ENCODE measurements at regions not wholly inside any gene's neighbourhood (a gene's known extent, or its start where the extent isn't known, plus 50 kb on each side); places are given as distances from the start of the nearest gene placed in this dataset.

DNA sequence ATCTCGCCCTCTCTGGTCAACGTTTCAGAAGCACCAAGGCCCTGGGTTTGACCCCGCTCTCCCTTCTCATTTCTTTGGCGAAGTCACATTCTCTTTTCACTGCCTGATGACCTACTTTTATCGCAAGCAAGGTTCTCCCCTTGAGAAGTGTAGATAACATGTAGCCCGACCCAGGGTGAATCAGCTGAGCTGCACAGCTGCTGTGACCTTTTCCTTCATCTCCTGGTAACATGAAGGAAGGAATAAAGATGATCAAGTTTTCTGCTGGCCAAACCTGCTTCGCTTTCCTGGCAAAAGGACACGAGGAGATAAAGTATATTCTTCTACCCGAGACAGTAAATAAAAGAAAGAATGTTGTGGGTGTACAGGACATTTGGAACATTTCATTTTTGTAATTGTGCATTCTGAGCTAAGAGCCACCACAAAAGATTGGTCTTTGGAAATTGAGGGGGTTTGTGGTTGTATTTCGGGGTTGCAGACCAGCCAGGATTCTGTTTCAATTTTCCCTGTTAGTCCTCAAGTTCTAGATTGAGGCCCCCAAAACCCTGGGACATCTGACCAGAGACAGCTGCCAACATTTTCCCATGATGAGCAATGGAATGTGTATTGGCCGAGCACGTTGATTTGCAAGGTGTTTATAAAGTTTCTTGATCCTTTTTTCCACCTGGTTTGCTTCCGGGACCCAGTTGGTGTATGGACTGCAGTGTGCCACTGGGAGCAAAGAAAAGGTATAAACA lies 155.1 kb upstream of the ZNF462 start:
- POLR2A ChIA-PET = no interaction called here
- H3K9me3 Mint-ChIP-seq = peaks cover 19% of the 10 kb centered on the region
- H3K36me3 Mint-ChIP-seq = peaks cover 9% of the 10 kb centered on the region
- no peaks in the 10 kb centered on the region for H3K27me3 Mint-ChIP-seq (ENCODE audit: low read depth)
- no peak overlapping the region for H3K4me3 Mint-ChIP-seq
- CTCF ChIA-PET = no interaction called here
- H3K27ac Mint-ChIP-seq = no peak overlapping the region
- peaks cover 20% of the 10 kb centered on the region for H3K4me1 Mint-ChIP-seq
- ATAC-seq = no peak
- DNase-seq (ENCODE audit: low spot score) = no peak
- no peak for TF ChIP-seq HMGA2 (CRISPR knock-in tag; IDR thresholded peaks at IDR 0.05)
- TF ChIP-seq OVOL2 (CRISPR knock-in tag; IDR thresholded peaks at IDR 0.05; ENCODE audit: borderline replicate concordance) = no peak
- TF ChIP-seq EMX1 (CRISPR knock-in tag; IDR thresholded peaks at IDR 0.05) = no peak
- TF ChIP-seq CBFB (CRISPR knock-in tag; IDR thresholded peaks at IDR 0.05; ENCODE audit: low read depth) = no peak
- no peak for TF ChIP-seq NR3C1 (CRISPR knock-in tag; conservative IDR thresholded peaks at IDR 0.05; ENCODE audit: low read depth)
- TF ChIP-seq, protein P1, sequence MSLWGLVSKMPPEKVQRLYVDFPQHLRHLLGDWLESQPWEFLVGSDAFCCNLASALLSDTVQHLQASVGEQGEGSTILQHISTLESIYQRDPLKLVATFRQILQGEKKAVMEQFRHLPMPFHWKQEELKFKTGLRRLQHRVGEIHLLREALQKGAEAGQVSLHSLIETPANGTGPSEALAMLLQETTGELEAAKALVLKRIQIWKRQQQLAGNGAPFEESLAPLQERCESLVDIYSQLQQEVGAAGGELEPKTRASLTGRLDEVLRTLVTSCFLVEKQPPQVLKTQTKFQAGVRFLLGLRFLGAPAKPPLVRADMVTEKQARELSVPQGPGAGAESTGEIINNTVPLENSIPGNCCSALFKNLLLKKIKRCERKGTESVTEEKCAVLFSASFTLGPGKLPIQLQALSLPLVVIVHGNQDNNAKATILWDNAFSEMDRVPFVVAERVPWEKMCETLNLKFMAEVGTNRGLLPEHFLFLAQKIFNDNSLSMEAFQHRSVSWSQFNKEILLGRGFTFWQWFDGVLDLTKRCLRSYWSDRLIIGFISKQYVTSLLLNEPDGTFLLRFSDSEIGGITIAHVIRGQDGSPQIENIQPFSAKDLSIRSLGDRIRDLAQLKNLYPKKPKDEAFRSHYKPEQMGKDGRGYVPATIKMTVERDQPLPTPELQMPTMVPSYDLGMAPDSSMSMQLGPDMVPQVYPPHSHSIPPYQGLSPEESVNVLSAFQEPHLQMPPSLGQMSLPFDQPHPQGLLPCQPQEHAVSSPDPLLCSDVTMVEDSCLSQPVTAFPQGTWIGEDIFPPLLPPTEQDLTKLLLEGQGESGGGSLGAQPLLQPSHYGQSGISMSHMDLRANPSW (CRISPR knock-in tag; conservative IDR thresholded peaks at IDR 0.05; ENCODE audit: low read depth) = no peak
- TF ChIP-seq, protein P2, sequence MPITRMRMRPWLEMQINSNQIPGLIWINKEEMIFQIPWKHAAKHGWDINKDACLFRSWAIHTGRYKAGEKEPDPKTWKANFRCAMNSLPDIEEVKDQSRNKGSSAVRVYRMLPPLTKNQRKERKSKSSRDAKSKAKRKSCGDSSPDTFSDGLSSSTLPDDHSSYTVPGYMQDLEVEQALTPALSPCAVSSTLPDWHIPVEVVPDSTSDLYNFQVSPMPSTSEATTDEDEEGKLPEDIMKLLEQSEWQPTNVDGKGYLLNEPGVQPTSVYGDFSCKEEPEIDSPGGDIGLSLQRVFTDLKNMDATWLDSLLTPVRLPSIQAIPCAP (CRISPR knock-in tag; IDR thresholded peaks at IDR 0.05) = no peak
- TF ChIP-seq, protein P3, sequence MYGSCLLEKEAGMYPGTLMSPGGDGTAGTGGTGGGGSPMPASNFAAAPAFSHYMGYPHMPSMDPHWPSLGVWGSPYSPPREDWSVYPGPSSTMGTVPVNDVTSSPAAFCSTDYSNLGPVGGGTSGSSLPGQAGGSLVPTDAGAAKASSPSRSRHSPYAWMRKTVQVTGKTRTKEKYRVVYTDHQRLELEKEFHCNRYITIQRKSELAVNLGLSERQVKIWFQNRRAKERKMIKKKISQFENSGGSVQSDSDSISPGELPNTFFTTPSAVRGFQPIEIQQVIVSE (CRISPR knock-in tag; IDR thresholded peaks at IDR 0.05; ENCODE audit: borderline replicate concordance) = no peak
- TF ChIP-seq TP53 (CRISPR knock-in tag; IDR thresholded peaks at IDR 0.05) = no peak
- no peak for TF ChIP-seq GTF2I (CRISPR knock-in tag; conservative IDR thresholded peaks at IDR 0.05)
- TF ChIP-seq, protein P4, sequence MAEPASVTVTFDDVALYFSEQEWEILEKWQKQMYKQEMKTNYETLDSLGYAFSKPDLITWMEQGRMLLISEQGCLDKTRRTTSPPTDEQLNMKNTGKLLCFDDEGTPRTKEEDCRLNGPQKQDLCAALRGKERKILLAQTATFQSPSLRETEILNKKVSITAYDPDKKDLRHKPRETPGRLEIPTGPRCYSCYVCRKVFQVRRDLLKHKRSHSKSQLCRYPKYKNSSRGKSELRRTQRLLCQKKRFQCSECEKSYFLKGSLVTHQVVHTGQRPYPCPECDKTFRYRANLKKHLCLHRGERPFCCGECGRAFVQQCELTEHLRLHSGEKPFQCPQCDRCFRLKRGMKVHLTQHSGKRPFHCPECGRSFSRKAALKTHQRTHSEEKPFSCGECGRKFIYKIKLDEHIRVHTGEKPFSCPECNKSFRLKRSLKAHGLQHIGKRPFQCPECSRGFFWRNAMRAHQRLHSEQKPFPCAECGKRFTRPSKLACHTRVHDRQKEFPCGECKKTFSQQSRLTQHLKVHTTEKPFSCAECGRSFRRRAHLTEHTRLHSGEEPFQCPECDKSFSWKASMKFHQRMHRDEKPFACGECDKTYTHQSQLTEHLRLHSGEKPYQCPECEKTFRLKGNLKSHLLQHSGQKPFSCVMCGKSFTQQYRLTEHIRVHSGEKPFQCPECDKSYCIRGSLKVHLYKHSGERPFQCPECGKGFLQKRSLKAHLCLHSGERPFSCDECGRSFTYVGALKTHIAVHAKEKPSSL (CRISPR knock-in tag; conservative IDR thresholded peaks at IDR 0.05) = no peak
- no peak for TF ChIP-seq NFATC4 (CRISPR knock-in tag; IDR thresholded peaks at IDR 0.05)
- TF ChIP-seq, protein P5, sequence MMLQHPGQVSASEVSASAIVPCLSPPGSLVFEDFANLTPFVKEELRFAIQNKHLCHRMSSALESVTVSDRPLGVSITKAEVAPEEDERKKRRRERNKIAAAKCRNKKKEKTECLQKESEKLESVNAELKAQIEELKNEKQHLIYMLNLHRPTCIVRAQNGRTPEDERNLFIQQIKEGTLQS (CRISPR knock-in tag; conservative IDR thresholded peaks at IDR 0.05) = no peak
- no peak for TF ChIP-seq IRF2 (CRISPR knock-in tag; IDR thresholded peaks at IDR 0.05; ENCODE audit: borderline replicate concordance, low read depth)
- TF ChIP-seq, protein P6, sequence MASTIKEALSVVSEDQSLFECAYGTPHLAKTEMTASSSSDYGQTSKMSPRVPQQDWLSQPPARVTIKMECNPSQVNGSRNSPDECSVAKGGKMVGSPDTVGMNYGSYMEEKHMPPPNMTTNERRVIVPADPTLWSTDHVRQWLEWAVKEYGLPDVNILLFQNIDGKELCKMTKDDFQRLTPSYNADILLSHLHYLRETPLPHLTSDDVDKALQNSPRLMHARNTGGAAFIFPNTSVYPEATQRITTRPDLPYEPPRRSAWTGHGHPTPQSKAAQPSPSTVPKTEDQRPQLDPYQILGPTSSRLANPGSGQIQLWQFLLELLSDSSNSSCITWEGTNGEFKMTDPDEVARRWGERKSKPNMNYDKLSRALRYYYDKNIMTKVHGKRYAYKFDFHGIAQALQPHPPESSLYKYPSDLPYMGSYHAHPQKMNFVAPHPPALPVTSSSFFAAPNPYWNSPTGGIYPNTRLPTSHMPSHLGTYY (CRISPR knock-in tag; IDR thresholded peaks at IDR 0.05) = no peak
- TF ChIP-seq TCF7 (CRISPR knock-in tag; IDR thresholded peaks at IDR 0.05; ENCODE audit: low read depth) = no peak
- no peak for TF ChIP-seq RORB (CRISPR knock-in tag; IDR thresholded peaks at IDR 0.05)

Measured in WTC11 (cell line).